H9 (cell line): ENCODE measurements at regions not wholly inside any gene's neighbourhood (a gene's known extent, or its start where the extent isn't known, plus 50 kb on each side); places are given as distances from the start of the nearest gene placed in this dataset.

Source experiments
- DNase-seq: peaks from one replicate; pipeline ENCODE4 v3.0.0-alpha.2; 2017
- H2AFZ ChIP-seq: one replicate; pipeline ENCODE4 v1.6.1; 2013; ENCODE audit warnings: mild to moderate bottlenecking, low read length, control low read depth, moderate library complexity
- H2AK5ac ChIP-seq: 2 replicates; pipeline ENCODE4 v1.6.1; 2013; ENCODE audit warnings: low read length, control low read depth, mixed read lengths; ENCODE audit not compliant: insufficient read length
- H2BK120ac ChIP-seq: one replicate; pipeline ENCODE4 v1.6.1; 2013; ENCODE audit warnings: low read depth, mild to moderate bottlenecking, low read length, control low read depth, inconsistent platforms; ENCODE audit not compliant: poor library complexity, severe bottlenecking
- H2BK12ac ChIP-seq: 2 replicates; pipeline ENCODE4 v1.6.1; 2013; ENCODE audit warnings: low read length, control low read depth, mixed read lengths, low read depth; ENCODE audit not compliant: insufficient read length
- H2BK15ac ChIP-seq: 2 replicates; pipeline ENCODE4 v1.6.1; 2013; ENCODE audit warnings: low read depth, low read length, control low read depth
- H2BK20ac ChIP-seq: one replicate; pipeline ENCODE4 v1.6.1; 2013; ENCODE audit warnings: low read depth, mild to moderate bottlenecking, low read length, control low read depth, inconsistent platforms; ENCODE audit not compliant: poor library complexity, severe bottlenecking
- H2BK5ac ChIP-seq: 2 replicates; pipeline ENCODE4 v1.6.1; 2013; ENCODE audit warnings: low read length, control low read depth, mixed read lengths; ENCODE audit not compliant: insufficient read length
- H3K14ac ChIP-seq: 2 replicates; pipeline ENCODE4 v1.6.1; 2013; ENCODE audit warnings: low read length, control low read depth; ENCODE audit not compliant: insufficient read depth
- H3K18ac ChIP-seq: 2 replicates; pipeline ENCODE4 v1.6.1; 2013; ENCODE audit warnings: low read depth, mild to moderate bottlenecking, mixed read lengths, low read length, control low read depth; ENCODE audit not compliant: insufficient read length
- H3K23ac ChIP-seq: 2 replicates; pipeline ENCODE4 v1.6.1; 2013; ENCODE audit warnings: low read length, control low read depth, mixed read lengths, low read depth; ENCODE audit not compliant: insufficient read length
- H3K23me2 ChIP-seq: 2 replicates; pipeline ENCODE4 v1.6.1; 2013; ENCODE audit warnings: low read depth, mild to moderate bottlenecking, mixed read lengths, low read length, control low read depth; ENCODE audit not compliant: insufficient read length, poor library complexity, severe bottlenecking
- H3K27ac ChIP-seq: 2 replicates; pipeline ENCODE4 v1.5.1; 2013; ENCODE audit warnings: low read length, control low read depth, mixed read lengths, low read depth; ENCODE audit not compliant: insufficient read length
- H3K27me3 ChIP-seq: 2 replicates; pipeline ENCODE4 v1.6.1; 2013; ENCODE audit warnings: low read length, control low read depth, inconsistent platforms; ENCODE audit not compliant: insufficient read depth
- H3K4ac ChIP-seq: 2 replicates; pipeline ENCODE4 v1.6.1; 2013; ENCODE audit warnings: low read depth, mild to moderate bottlenecking, control low read depth, inconsistent platforms, low read length, moderate library complexity
- H3K4me1 ChIP-seq: 2 replicates; pipeline ENCODE4 v1.6.1; 2013; ENCODE audit warnings: low read length, control low read depth, inconsistent platforms; ENCODE audit not compliant: insufficient read depth
- H3K4me2 ChIP-seq: 2 replicates; pipeline ENCODE4 v1.6.1; 2013; ENCODE audit warnings: low read length, control low read depth, mixed read lengths; ENCODE audit not compliant: insufficient read length, insufficient read depth
- H3K56ac ChIP-seq: 2 replicates; pipeline ENCODE4 v1.6.1; 2013; ENCODE audit warnings: low read depth, mild to moderate bottlenecking, mixed read lengths, low read length, control low read depth; ENCODE audit not compliant: insufficient read length
- H3K79me1 ChIP-seq: 2 replicates; pipeline ENCODE4 v1.6.1; 2013; ENCODE audit warnings: low read depth, mild to moderate bottlenecking, moderate library complexity, low read length, control low read depth, inconsistent platforms; ENCODE audit not compliant: insufficient read depth, poor library complexity, severe bottlenecking
- H3K79me2 ChIP-seq: 2 replicates; pipeline ENCODE4 v1.6.1; 2013; ENCODE audit warnings: low read length, control low read depth, inconsistent platforms; ENCODE audit not compliant: insufficient read depth
- H3K9ac ChIP-seq: 2 replicates; pipeline ENCODE4 v1.6.1; 2013; ENCODE audit warnings: low read length, control low read depth, mixed read lengths; ENCODE audit not compliant: insufficient read length; ENCODE audit errors: extremely low read depth
- H3K9me3 ChIP-seq: one replicate; pipeline ENCODE4 v1.6.1; 2013; ENCODE audit warnings: low read depth, low read length, inconsistent platforms; ENCODE audit not compliant: control insufficient read depth
- H3T11ph ChIP-seq: one replicate; pipeline ENCODE4 v1.6.1; 2013; ENCODE audit warnings: mild to moderate bottlenecking, low read length, control low read depth, inconsistent platforms
- H4K20me1 ChIP-seq: one replicate; pipeline ENCODE4 v1.6.1; 2013; ENCODE audit not compliant: control insufficient read depth, insufficient read length, insufficient read depth
- H4K5ac ChIP-seq: 2 replicates; pipeline ENCODE4 v1.6.1; 2013; ENCODE audit warnings: low read depth, mild to moderate bottlenecking, mixed read lengths, low read length, control low read depth; ENCODE audit not compliant: insufficient read length
- H4K8ac ChIP-seq: replicated peaks from 2 replicates; pipeline ENCODE4 v1.6.1; 2013; ENCODE audit warnings: low read length, control low read depth, mixed read lengths, low read depth; ENCODE audit not compliant: insufficient read length
- H4K91ac ChIP-seq: 2 replicates; pipeline ENCODE4 v1.6.1; 2013; ENCODE audit warnings: low read depth, mild to moderate bottlenecking, moderate library complexity, mixed read lengths, low read length, control low read depth; ENCODE audit not compliant: insufficient read length
- H3K27ac Mint-ChIP-seq, 3 experiments: 2 replicates in 2 of 3; 3 replicates in 1 of 3; pipeline ENCODE4 v1.8.0; 2020 to 2021; ENCODE audit warnings: mixed read lengths in 3 of 3, mild to moderate bottlenecking in 1 of 3, moderate library complexity in 1 of 3
- H3K27me3 Mint-ChIP-seq: 2 replicates; pipeline ENCODE4 v1.8.0; 2021; ENCODE audit warnings: low read depth, mild to moderate bottlenecking, moderate library complexity, mixed read lengths
- H3K36me3 Mint-ChIP-seq, 3 experiments: 2 replicates in 2 of 3; 3 replicates in 1 of 3; pipeline ENCODE4 v1.8.0; 2020 to 2021; ENCODE audit warnings: low read depth in 3 of 3, mixed read lengths in 3 of 3; ENCODE audit not compliant: insufficient read depth in 1 of 3
- H3K4me1 Mint-ChIP-seq, 2 experiments: 2 replicates each; pipeline ENCODE4 v1.8.0; 2020; ENCODE audit warnings: mixed read lengths in 2 of 2
- H3K4me3 Mint-ChIP-seq, 2 experiments: 2 replicates in 1 of 2; 3 replicates in 1 of 2; pipeline ENCODE4 v1.8.0; 2020 to 2021; ENCODE audit warnings: mild to moderate bottlenecking in 2 of 2, mixed read lengths in 2 of 2, moderate library complexity in 1 of 2
- H3K9me3 Mint-ChIP-seq, 2 experiments: 2 replicates in 1 of 2; 3 replicates in 1 of 2; pipeline ENCODE4 v1.8.0; 2020; ENCODE audit warnings: mild to moderate bottlenecking in 2 of 2, mixed read lengths in 2 of 2, moderate library complexity in 1 of 2
- CTCF ChIP-seq: fragments of 200-600 bp; sonication (generic); conservative IDR thresholded peaks from 3 replicates; pipeline ENCODE4 v1.8.0; 2021; ENCODE audit warnings: antibody characterized with exemption, mild to moderate bottlenecking
- WGBS: extraction: QIAGEN DNeasy Blood & Tissue Kit; methylation state at CpG from one replicate; pipeline ENCODE4 v1.1.7; 2013; ENCODE audit warnings: missing lambda C conversion rate, low lambda C conversion rate, mixed read lengths; ENCODE audit not compliant: insufficient read length; ENCODE audit errors: extremely low coverage; 5-methylcytosine and 5-hydroxymethylcytosine counted together

GRCh38 chr2:4782647-4783046 is 909.5 kb upstream of the SOX11 start:
- H3K79me1 ChIP-seq: no peaks in the 10 kb centered on the region
- no peak overlapping the region for H4K91ac ChIP-seq
- no peak overlapping the region for H2AK5ac ChIP-seq
- H2BK12ac ChIP-seq: no peak overlapping the region
- Mint-ChIP-seq H3K27me3 (no peaks in the 10 kb centered on the region), H3K4me3 (no peak overlapping the region), H3K9me3 (peaks cover 13 to 27% of the 10 kb centered on the region in 2 experiments), H3K27ac (no peak overlapping the region), H3K36me3 (peaks cover 2 to 16% (median 5%) of the 10 kb centered on the region in 3 experiments; a peak in 6 of 7 replicates), H3K4me1 (no peaks in the 10 kb centered on the region)
- H3K14ac ChIP-seq: no peak overlapping the region
- no CpG with 5 or more reads among the region's 1 CpG for WGBS
- no peak overlapping the region for H4K8ac ChIP-seq
- H2AFZ ChIP-seq: no peak overlapping the region
- no peaks in the 10 kb centered on the region for H3K79me2 ChIP-seq
- H3K4ac ChIP-seq: no peak overlapping the region
- H3K56ac ChIP-seq: no peak overlapping the region
- no peak overlapping the region for H4K5ac ChIP-seq
- H3K27me3 ChIP-seq: no peaks in the 10 kb centered on the region
- no peak overlapping the region for H2BK5ac ChIP-seq
- no peak overlapping the region for H3K18ac ChIP-seq
- no peak overlapping the region for H2BK120ac ChIP-seq
- no peak overlapping the region for H3K4me2 ChIP-seq
- no peaks in the 10 kb centered on the region for H3K9me3 ChIP-seq
- no peaks in the 10 kb centered on the region for H4K20me1 ChIP-seq
- no peaks in the 10 kb centered on the region for H3K23me2 ChIP-seq
- no peak overlapping the region for H3K23ac ChIP-seq
- H3K9ac ChIP-seq: no peak overlapping the region
- no peak for DNase-seq
- H2BK15ac ChIP-seq: no peak overlapping the region
- no peaks in the 10 kb centered on the region for H3K4me1 ChIP-seq
- no peak overlapping the region for H3K27ac ChIP-seq
- no peak overlapping the region for H2BK20ac ChIP-seq
- TF ChIP-seq CTCF: no peak
- H3T11ph ChIP-seq: no peak overlapping the region
